UCSD-AML1 (cell line): ENCODE measurements at regions not wholly inside any gene's neighbourhood (a gene's known extent, or its start where the extent isn't known, plus 50 kb on each side); places are given as distances from the start of the nearest gene placed in this dataset.
"Not testable (repeated sequence)": the region's sequence is repeated elsewhere in the genome, so short reads cannot be mapped to it uniquely, and the experiment has no call there.

ENCODE experiments used
- DNase-seq: peaks from one replicate; lab custom pipeline; 2025; ENCODE audit not compliant: unreplicated experiment; lab: John Stamatoyannopoulos, UW

GRCh38 chr12:89874146-89874545 is 165.5 kb upstream of the ATP2B1 start:
- peak; percentile 27 for DNase-seq

GRCh38 chr12:89873745-89874144 is 165.1 kb upstream of the ATP2B1 start:
- DNase-seq: peak; percentile 30

GRCh38 chr12:89872922-89873630 is 164.4 kb upstream of the ATP2B1 start:
- no peak for DNase-seq

GRCh38 chr12:89870413-89871184 is 162.0 kb upstream of the ATP2B1 start:
- no peak for DNase-seq

GRCh38 chr12:89867611-89868010 is 159.0 kb upstream of the ATP2B1 start:
- DNase-seq: not testable (repeated sequence)

- DNase-seq: no peak
These were observed 155.8 kb upstream of the ATP2B1 start for GRCh38 chr12:89864411-89864810.

GRCh38 chr12:89863968-89864367 is 155.3 kb upstream of the ATP2B1 start:
- no peak for DNase-seq

GRCh38 chr12:89863493-89863938 is 154.9 kb upstream of the ATP2B1 start:
- no peak for DNase-seq

- peak; percentile 34 for DNase-seq
These were observed 154.1 kb upstream of the ATP2B1 start for GRCh38 chr12:89862511-89863445.

- DNase-seq: no peak
These were observed 152.4 kb upstream of the ATP2B1 start for GRCh38 chr12:89861086-89861485.

GRCh38 chr12:89859508-89860220 is 151.0 kb upstream of the ATP2B1 start:
- no peak for DNase-seq

GRCh38 chr12:89858718-89859117 is 150.1 kb upstream of the ATP2B1 start:
- no peak for DNase-seq

GRCh38 chr12:89857652-89858274 is 149.1 kb upstream of the ATP2B1 start:
- DNase-seq: no peak

GRCh38 chr12:89856431-89856830 is 147.8 kb upstream of the ATP2B1 start:
- no peak for DNase-seq

GRCh38 chr12:89848732-89849131 is 140.1 kb upstream of the ATP2B1 start:
- DNase-seq: no peak

- no peak for DNase-seq
These were observed 137.9 kb upstream of the ATP2B1 start for GRCh38 chr12:89846473-89847055.

- no peak for DNase-seq
These were observed 137.1 kb upstream of the ATP2B1 start for GRCh38 chr12:89845767-89846166.

- no peak for DNase-seq
These were observed 136.7 kb upstream of the ATP2B1 start for GRCh38 chr12:89845366-89845765.

- no peak for DNase-seq
These were observed 135.9 kb upstream of the ATP2B1 start for GRCh38 chr12:89844539-89844938.
